T-helper 2 cell treated with Interferon-gamma antibody and Interleukin-4, amounts not matched to agents 5 μg/mL and 100 μg/mL, for 36 hours (primary cell): ENCODE measurements at regions not wholly inside any gene's neighbourhood (a gene's known extent, or its start where the extent isn't known, plus 50 kb on each side); places are given as distances from the start of the nearest gene placed in this dataset.
"Not testable (repeated sequence)": the region's sequence is repeated elsewhere in the genome, so short reads cannot be mapped to it uniquely, and the experiment has no call there.

Source experiments
- DNase-seq: peaks from one replicate; pipeline ENCODE4 v3.0.0; 2021; ENCODE audit warnings: low spot score
- H3K27ac Mint-ChIP-seq: one replicate; pipeline ENCODE4 v1.8.0; 2021; ENCODE audit warnings: mild to moderate bottlenecking, mixed read lengths
- H3K27me3 Mint-ChIP-seq: one replicate; pipeline ENCODE4 v1.8.0; 2021; ENCODE audit warnings: low read depth, mixed read lengths
- H3K36me3 Mint-ChIP-seq: one replicate; pipeline ENCODE4 v1.8.0; 2021; ENCODE audit warnings: low read depth, mixed read lengths
- H3K4me1 Mint-ChIP-seq: one replicate; pipeline ENCODE4 v1.8.0; 2021; ENCODE audit warnings: low read depth, mixed read lengths
- H3K4me3 Mint-ChIP-seq: one replicate; pipeline ENCODE4 v1.8.0; 2022; ENCODE audit warnings: mild to moderate bottlenecking, moderate library complexity, mixed read lengths
- H3K9me3 Mint-ChIP-seq: one replicate; pipeline ENCODE4 v1.8.0; 2021; ENCODE audit warnings: mixed read lengths

DNA sequence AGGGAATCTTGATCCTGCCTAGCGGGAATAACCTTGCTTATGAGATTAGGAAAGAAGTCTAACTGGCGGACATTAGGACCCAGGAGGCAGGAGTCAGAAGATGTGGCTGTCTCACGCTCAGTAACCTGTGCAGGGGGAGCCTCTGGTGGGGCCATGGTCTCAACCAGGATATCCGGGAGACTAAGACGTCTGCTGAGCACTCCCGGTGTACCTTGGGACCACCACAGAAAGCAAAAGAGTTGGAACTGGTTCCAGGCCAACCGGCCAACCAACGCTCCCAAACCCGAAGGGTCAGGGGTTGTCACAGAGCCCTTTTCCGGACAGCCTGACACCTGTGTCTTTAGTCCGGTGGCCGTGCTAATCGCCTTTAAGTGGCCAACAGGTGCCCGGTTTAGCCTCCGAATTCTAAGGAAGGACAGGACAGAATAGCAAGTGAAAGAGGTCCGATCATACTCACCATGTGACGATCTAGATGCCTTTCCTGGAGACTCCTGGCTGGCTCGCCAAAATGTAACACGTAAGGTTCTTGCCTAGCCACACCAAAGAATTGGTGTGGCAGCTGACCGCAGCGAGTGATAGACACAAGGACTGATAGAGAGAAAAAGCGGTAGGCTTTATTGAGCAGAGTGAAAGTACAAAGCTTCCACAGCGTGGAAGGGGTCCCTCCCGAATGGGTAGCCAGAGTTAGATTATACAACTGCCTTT, 103.9 kb upstream of the DIAPH3 start:
- no peak overlapping the region for H3K4me3 Mint-ChIP-seq
- no peaks in the 10 kb centered on the region for H3K9me3 Mint-ChIP-seq
- no peaks in the 10 kb centered on the region for H3K4me1 Mint-ChIP-seq
- H3K27ac Mint-ChIP-seq, result no peak overlapping the region
- no peaks in the 10 kb centered on the region for H3K36me3 Mint-ChIP-seq
- DNase-seq, result no peak
- peaks cover 6% of the 10 kb centered on the region for H3K27me3 Mint-ChIP-seq

- H3K36me3 Mint-ChIP-seq, result no peaks in the 10 kb centered on the region
- no peak overlapping the region for H3K4me3 Mint-ChIP-seq
- no peak for DNase-seq
- no peaks in the 10 kb centered on the region for H3K4me1 Mint-ChIP-seq
- peaks cover 6% of the 10 kb centered on the region for H3K27me3 Mint-ChIP-seq
- no peaks in the 10 kb centered on the region for H3K9me3 Mint-ChIP-seq
- H3K27ac Mint-ChIP-seq, result no peak overlapping the region
Measured at GRCh38 chr13:60268203-60268555, 104.5 kb upstream of the DIAPH3 start.

DNA sequence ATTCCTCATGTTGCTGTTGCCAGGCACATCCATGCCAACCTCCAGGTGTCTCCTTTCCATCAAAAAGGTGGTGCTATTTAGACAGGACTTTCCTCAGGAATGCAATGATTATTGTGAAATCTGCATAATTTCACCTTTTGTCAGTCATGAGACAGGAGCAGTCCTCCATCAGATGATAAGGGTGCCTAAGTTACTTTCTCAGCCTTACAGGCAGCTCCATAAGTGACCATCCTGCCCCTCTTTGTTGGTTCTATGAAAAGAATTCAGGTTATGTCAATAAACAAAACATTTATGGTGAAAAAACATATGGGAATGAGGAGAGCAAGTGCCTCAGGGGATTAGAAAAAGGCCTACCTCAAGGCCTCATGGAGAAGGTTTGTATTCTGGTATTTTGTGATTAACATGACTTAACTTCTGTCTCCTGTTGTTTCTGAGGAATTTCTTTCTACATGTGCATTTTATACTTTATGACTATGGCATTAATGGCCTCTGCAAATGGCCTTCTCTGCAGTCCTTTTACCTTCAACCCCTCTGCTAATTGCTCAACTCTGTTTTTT, 110.3 kb upstream of the DIAPH3 start:
- Mint-ChIP-seq H3K4me3 (no peak overlapping the region), H3K4me1 (no peaks in the 10 kb centered on the region), H3K36me3 (no peaks in the 10 kb centered on the region), H3K9me3 (no peaks in the 10 kb centered on the region), H3K27ac (no peak overlapping the region), H3K27me3 (peaks cover 10% of the 10 kb centered on the region)
- no peak for DNase-seq

DNA sequence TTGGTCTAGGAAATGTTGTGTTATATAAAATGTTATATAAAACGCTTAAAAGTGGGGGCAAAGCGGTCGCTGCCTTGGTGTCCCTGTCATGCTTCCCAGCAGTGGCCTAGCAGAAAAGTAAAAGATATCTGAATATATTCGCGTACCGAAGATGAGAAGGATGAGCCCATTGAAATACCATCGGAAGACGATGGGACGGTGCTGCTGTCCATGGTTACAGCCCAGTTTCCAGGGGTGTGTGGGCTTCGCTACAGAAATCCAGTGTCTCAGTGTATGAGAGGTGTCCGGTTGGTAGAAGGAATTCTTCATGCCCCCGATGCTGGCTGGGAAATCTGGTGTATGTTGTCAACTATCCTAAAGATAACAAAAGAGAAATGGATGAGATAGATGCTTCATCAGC, 110.9 kb upstream of the DIAPH3 start:
- no peak overlapping the region for H3K27ac Mint-ChIP-seq
- H3K4me1 Mint-ChIP-seq, result no peaks in the 10 kb centered on the region
- H3K36me3 Mint-ChIP-seq, result no peaks in the 10 kb centered on the region
- no peak overlapping the region for H3K4me3 Mint-ChIP-seq
- H3K27me3 Mint-ChIP-seq, result peaks cover 11% of the 10 kb centered on the region
- H3K9me3 Mint-ChIP-seq, result no peaks in the 10 kb centered on the region
- DNase-seq, result no peak

DNA sequence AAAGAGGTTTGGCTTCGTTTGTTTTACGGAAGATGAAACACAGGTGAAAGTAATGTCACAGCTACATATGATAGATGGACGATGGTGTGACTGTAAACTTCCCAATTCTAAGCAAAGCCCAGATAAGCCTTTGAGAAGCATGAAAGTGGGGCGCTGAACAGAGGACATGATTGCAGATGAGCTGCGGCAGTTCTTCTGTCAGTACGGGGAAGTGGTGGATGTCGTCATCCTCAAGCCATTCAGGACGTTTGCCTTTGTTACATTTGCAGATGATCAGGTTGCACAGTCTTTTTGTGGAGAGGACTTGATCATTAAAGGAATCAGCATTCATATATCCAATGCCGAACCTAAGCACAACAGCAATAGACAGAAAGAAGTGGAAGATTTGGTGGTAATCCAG, 111.5 kb upstream of the DIAPH3 start:
- Mint-ChIP-seq H3K4me3 (no peak overlapping the region), H3K36me3 (no peaks in the 10 kb centered on the region), H3K4me1 (no peaks in the 10 kb centered on the region), H3K27ac (no peak overlapping the region), H3K27me3 (peaks cover 9% of the 10 kb centered on the region), H3K9me3 (no peaks in the 10 kb centered on the region)
- DNase-seq, result no peak

DNA sequence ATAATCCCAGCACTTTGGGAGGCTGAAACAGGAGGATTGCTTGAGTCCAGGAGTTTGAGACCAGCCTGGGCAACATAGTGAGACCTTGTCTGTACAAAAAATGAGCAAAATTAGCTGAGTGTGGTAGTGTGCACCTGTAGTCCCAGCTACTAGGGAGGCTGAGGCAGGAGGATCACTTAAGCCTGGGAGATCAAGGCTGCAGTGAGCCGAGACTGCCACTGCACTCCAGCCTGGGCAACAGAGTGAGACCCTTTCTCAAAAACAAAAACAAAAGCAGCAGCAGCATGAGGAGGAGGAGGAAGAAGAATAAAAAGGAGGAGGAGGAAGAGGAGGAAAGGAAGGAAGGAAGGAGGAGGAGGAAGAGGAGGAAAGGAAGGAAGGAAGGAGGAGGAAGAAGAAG, 116.5 kb upstream of the TDRD3 start:
- not testable (repeated sequence) for H3K27ac Mint-ChIP-seq, H3K9me3 Mint-ChIP-seq, H3K4me1 Mint-ChIP-seq, DNase-seq, H3K36me3 Mint-ChIP-seq, H3K4me3 Mint-ChIP-seq
- peaks cover 13% of the 10 kb centered on the region for H3K27me3 Mint-ChIP-seq

GRCh38 chr13:60282186-60282585, 114.8 kb upstream of the TDRD3 start:
- H3K27ac Mint-ChIP-seq, result no peak overlapping the region
- peaks cover 13% of the 10 kb centered on the region for H3K27me3 Mint-ChIP-seq
- no peaks in the 10 kb centered on the region for H3K4me1 Mint-ChIP-seq
- no peaks in the 10 kb centered on the region for H3K36me3 Mint-ChIP-seq
- no peaks in the 10 kb centered on the region for H3K9me3 Mint-ChIP-seq
- DNase-seq, result no peak
- H3K4me3 Mint-ChIP-seq, result no peak overlapping the region

DNA sequence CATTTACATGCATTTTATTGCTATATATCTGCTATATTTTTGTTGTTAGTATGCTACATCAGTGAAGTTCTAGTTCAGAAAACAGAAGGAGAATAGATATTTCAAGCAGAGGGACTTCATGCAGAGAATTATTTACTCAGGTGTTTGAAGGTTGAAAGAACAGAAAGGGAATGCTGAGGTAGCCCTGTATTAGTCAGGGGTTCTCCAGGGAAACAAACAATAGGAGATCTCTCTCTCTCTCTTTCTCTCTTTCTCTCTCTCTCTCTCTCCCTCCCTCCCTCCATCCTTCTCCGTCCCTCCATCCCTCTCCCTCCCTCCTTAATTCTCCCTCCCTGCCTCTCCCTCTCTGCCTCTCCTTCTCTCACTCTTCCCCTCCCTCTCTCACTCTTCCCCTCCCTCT, 114.3 kb upstream of the TDRD3 start:
- Mint-ChIP-seq H3K27me3 (peaks cover 12% of the 10 kb centered on the region), H3K27ac (no peak overlapping the region), H3K36me3 (no peaks in the 10 kb centered on the region), H3K4me1 (no peaks in the 10 kb centered on the region), H3K4me3 (no peak overlapping the region), H3K9me3 (no peaks in the 10 kb centered on the region)
- DNase-seq, result no peak

- Mint-ChIP-seq H3K4me3 (no peak overlapping the region), H3K9me3 (no peaks in the 10 kb centered on the region), H3K27ac (no peak overlapping the region), H3K27me3 (peaks cover 8% of the 10 kb centered on the region), H3K36me3 (no peaks in the 10 kb centered on the region), H3K4me1 (no peaks in the 10 kb centered on the region)
- no peak for DNase-seq
Measured at GRCh38 chr13:60286707-60287106, 110.3 kb upstream of the TDRD3 start.

- H3K27me3 Mint-ChIP-seq, result no peaks in the 10 kb centered on the region
- no peak overlapping the region for H3K27ac Mint-ChIP-seq
- DNase-seq, result no peak
- H3K9me3 Mint-ChIP-seq, result no peaks in the 10 kb centered on the region
- no peak overlapping the region for H3K4me3 Mint-ChIP-seq
- no peaks in the 10 kb centered on the region for H3K36me3 Mint-ChIP-seq
- no peaks in the 10 kb centered on the region for H3K4me1 Mint-ChIP-seq
Measured at GRCh38 chr13:60288569-60288968, 108.5 kb upstream of the TDRD3 start.

- Mint-ChIP-seq H3K27ac (no peak overlapping the region), H3K9me3 (no peaks in the 10 kb centered on the region), H3K27me3 (peaks cover 25% of the 10 kb centered on the region), H3K4me1 (no peaks in the 10 kb centered on the region), H3K4me3 (no peak overlapping the region), H3K36me3 (no peaks in the 10 kb centered on the region)
- DNase-seq, result no peak
Measured at GRCh38 chr13:60303166-60303565, 93.9 kb upstream of the TDRD3 start.

DNA sequence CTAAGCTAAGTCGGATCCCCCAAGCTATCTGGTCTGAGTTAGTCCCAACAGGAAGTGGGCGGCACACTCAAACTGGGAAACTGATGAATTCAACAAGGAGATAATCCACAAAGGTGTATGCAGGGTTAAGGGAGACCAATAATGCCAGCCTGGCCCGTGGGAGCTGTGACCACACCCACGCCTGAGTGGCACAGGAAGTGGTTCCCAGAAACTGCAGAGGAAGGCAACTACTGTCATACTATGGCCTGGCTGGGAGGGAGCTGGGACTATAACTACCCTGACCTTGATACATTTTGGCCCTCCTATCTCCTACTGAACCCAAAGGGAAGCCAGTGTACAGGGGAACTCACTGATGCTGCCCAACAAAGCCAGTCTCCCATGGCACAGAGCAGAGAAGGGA, 85.5 kb upstream of the TDRD3 start:
- Mint-ChIP-seq H3K27ac (no peak overlapping the region), H3K36me3 (no peaks in the 10 kb centered on the region), H3K27me3 (peaks cover 3% of the 10 kb centered on the region), H3K9me3 (no peaks in the 10 kb centered on the region), H3K4me3 (no peak overlapping the region), H3K4me1 (peaks cover 10% of the 10 kb centered on the region)
- no peak for DNase-seq

DNA sequence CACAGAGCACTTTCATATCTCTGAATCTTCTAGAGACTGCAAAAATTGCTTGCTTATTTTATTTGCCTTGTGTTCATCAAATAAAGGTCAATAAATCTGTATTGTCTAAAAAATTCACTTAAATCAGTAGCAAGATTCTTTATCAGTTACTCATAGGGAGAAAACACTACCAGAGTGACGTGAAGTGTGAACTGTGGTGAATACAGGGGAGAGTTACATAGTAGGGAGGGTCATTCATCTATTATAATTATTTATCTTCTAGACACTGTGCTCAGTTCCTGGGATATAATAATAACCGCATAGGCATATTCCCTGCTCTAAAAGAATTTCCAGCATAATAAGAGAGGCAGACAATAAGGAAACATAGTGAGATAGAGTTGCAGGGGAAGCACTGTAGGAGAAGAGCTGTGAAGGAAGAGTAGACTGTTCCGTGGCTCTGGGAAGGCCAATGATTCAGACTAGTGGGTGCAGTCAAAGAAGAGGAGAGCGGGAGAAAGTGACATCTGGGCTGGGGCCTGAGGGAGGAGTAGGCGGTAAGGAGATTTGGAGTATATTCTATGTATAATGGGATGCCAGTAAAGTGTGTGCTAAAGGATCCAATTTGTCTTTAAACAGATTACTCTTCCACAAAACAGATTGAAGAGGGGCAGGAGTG, 84.0 kb upstream of the TDRD3 start:
- H3K27me3 Mint-ChIP-seq, result peaks cover 9% of the 10 kb centered on the region
- H3K4me1 Mint-ChIP-seq, result peaks cover 10% of the 10 kb centered on the region
- H3K4me3 Mint-ChIP-seq, result no peak overlapping the region

GRCh38 chr13:60318186-60318585, 78.8 kb upstream of the TDRD3 start:
- DNase-seq, result no peak
- H3K9me3 Mint-ChIP-seq, result no peaks in the 10 kb centered on the region
- H3K4me1 Mint-ChIP-seq, result no peaks in the 10 kb centered on the region
- H3K27ac Mint-ChIP-seq, result no peak overlapping the region
- H3K36me3 Mint-ChIP-seq, result no peaks in the 10 kb centered on the region
- peaks cover 20% of the 10 kb centered on the region for H3K27me3 Mint-ChIP-seq
- no peak overlapping the region for H3K4me3 Mint-ChIP-seq

More for the DNA sequence above, 84.0 kb upstream of the TDRD3 start:
- Mint-ChIP-seq H3K9me3 (no peaks in the 10 kb centered on the region), H3K36me3 (no peaks in the 10 kb centered on the region), H3K27ac (no peak overlapping the region)
- DNase-seq, result no peak

DNA sequence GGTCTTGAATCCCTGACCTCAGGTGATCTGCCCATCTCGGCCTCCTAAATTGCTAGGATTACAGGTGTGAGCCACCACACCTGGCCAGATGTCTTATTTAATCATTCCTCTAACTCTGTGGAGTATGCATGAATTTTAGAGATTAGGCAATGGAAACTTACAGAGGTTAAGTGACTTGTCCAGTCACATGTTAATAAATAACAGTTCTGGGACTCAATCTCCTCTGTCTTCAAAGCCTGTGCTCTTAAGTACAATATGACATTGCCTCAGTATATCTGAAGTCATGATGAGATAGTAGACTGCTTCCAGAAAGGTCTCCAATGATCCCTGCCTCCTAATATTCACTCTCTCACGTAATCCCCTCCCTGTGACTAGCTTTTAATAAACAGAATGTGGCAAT, 72.9 kb upstream of the TDRD3 start:
- H3K36me3 Mint-ChIP-seq, result no peaks in the 10 kb centered on the region
- H3K27me3 Mint-ChIP-seq, result peaks cover 11% of the 10 kb centered on the region
- no peaks in the 10 kb centered on the region for H3K9me3 Mint-ChIP-seq
- no peaks in the 10 kb centered on the region for H3K4me1 Mint-ChIP-seq
- no peak for DNase-seq
- no peak overlapping the region for H3K4me3 Mint-ChIP-seq
- no peak overlapping the region for H3K27ac Mint-ChIP-seq
